ENCODE measurements at regions not wholly inside any gene's neighbourhood (a gene's known extent, or its start where the extent isn't known, plus 50 kb on each side); places are given as distances from the start of the nearest gene placed in this dataset.

DNA sequence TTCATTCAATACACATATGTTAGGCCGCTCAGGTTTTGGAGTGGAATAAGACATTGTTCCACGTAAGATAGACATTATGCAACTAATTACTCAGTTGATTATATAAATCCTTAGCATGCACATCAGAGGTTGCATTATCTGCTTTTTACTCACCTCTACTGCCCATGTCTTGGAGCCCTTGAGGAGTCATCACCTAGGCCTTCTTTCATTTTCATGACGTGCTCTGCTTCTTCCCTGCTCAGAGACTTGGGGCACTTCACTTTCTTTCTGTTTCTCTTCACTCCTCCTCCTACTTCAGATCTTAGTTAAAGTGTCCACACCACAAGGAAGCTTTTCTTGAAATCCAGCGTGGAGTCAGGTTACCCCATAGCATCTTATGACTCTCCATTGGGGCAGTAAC, 241.1 kb downstream of the TLR4 start:
- no peak for DNase-seq

DNA sequence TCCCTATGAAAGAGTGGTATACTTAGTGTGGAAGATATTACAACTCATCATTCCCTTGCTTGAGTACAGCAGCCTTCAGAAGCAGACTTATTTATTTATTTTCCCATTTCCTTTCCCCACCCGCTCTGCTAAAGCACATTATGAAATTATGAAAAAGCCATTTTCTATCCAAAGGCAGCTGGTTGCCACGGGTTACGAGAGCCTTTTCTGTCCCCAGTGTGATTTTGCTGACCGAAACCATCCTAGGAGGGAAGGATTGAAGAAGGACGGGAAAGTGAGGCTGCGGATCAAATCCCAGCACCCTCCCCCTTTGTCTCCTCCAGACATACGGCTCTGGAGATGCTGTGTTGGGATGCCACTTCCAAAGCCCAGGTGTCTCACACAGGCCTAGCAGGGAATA, 246.9 kb downstream of the TLR4 start:
- no peak for DNase-seq

DNA sequence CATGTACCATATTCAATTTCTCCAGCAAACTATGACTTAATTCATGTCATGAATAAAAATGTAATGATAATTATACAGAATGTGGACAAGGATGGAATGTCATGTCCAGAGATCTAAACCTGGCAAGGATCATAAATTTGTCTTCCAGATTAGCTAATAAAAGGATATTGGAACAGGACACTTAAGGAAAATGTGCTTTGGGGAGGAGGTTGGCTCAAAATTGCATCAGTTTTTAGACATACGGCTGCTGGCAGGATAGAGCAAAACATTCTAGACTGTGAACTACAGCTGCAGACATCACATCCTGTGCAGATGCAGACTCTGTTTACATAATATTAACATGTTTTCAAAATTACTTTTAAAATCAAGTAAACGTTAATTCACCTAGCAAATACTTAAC, 248.4 kb downstream of the TLR4 start:
- no peak for DNase-seq

DNA sequence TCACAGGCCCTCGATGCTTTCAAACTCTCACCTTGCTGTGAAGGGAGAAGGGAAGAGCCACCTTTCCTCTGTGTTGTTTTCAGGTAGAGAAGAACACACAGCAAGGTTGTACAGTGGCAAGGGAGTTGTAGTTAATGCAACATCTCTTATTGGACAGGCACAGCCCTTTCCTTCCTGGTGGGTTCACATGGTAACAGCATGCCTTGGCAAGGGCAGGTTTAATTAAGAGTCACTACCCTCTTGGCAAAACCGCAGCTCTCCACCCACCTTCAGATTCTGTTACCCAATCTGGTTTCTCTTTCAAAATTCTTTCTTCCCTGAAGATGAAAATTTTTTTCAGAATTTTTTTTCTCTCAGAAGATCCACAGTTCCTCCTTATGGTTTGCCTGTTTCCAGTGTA, 253.1 kb downstream of the TLR4 start:
- DNase-seq = no peak

DNA sequence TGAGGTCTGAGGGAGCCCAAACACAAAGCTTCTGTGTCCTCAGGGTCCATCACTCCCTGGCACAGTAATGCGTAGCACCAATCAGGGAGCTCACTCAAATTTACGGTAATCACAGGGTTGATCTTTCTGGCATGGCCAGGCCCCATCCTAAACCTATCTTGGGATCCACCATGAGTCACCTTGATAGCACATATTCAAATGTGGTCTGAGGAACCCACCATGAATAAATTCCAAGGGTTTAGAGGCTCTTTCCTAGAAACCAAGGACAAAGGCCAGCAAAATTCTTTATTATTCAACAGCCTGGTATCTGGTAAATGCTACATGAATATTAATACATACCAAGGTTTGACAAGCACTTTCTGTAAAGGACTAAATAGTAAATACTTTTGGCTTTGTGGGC, 254.5 kb downstream of the TLR4 start:
- DNase-seq = no peak

DNA sequence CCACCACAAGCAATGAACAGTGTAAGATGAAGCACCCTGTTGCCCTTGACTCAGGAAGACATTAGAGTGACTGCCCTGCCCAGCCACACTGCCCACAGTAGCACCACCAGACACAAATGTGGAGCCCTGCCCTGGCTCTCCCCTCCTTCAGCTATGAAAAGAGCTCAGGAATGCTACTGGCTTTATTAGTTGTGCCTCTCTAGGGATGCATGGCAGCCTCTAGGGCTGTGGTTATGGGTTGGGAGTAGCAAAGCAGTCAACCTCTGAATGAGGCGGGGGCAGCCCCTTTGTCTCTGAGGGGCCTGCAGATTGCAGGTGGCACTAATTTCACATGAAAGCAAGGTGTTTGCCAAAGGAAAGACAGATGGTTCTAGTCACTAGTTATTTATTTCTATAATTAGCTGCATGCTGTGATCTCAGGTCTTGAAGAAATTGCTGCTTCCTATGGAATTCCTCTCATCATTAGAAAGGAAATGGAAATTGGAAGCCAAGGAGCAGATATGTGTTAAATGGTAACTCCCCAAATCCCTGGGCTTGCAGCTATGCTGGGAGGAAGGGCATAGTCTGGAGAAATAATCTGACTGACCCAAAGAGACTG, 259.4 kb downstream of the TLR4 start:
- no peak for DNase-seq

DNA sequence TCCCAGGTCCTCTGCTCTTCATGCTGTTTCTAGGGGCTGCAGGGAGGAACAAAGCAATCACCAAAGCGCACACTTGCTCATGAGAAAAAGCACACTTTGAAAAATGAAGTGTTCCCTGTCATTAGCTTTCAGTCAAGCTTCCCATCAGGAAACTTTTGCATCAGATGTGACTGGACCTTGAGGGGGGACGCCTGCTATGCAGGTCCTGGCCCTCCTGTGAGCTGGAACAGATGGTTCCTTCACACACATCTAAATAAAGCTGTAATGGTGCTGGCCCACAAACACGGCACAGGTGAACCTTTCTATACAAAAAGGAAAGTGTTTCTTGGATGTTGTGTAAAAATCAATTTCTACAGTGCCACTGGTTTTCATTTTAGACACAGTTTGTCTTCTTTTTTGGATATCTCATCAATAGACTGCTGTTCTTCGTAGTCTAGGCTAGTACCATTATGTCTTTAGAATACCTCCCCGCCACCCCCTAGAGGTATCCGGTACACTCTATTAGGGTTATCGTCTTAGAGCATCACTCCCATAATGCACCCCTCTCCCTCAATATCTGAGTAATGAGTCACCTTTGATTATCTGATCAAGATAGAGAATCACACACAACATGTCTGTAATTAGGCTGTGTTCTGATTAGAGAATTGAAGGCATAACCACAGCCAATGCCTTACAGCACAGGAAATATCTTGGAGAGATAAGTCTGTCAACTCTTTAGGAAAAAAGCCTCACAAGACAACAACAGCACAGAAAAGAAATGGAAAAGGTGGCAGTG, 266.3 kb downstream of the TLR4 start:
- DNase-seq = no peak

DNA sequence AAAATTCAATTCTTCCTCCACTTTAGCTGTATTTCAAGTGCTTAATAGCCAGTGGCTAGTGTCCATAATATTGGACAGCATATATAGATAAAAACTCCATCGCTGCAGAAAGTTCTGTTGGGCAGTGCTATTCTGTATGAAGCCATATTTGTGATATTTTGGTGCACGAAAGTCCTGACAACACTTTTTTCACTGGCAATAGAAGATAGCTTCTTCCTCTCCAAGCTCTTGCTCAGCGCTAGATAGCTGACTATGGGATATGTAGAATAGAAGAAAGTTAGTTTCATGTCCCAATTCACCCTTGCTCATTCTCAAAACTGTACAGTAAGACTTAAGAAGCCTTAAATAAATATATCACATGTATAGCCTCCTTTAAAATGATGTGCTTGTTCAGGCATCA, 269.9 kb downstream of the TLR4 start:
- no peak for DNase-seq

DNA sequence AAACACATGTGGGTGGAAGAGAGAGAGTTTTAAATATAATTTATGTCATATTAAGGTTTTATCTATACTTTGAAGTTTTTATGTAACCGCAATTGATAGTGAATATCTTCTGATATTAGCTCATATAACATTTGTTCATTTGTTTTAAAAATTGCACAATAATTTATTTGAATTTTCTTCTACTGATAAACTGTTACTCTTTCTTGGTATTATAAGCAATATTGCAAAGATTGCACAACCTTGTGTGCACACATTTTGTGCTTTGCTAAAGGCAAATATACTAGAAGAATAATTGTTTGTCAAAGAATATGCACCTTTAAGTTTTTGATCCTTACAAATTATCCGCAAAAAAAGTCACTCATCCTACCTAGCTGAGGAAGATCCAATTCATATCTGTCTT, 275.7 kb downstream of the TLR4 start:
- DNase-seq = no peak

DNA sequence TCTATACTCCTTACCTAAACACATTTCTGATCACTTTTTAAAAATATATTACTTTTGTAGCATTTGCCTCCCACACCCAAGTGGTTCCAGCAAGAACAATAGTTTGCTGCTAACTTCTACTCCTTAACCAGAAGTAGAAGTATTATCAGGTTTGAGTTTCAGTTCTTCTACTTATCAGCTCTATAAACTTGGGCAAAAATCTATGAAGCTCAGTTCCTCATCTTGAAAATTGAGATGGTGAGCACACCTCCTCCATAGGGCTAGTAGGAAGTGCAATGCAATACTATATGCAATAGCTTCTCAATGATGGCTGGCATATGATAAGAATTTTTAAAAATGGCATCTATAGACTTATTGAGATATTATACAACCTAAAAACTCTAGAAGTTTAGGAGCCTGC, 283.7 kb downstream of the TLR4 start:
- no peak for DNase-seq

DNA sequence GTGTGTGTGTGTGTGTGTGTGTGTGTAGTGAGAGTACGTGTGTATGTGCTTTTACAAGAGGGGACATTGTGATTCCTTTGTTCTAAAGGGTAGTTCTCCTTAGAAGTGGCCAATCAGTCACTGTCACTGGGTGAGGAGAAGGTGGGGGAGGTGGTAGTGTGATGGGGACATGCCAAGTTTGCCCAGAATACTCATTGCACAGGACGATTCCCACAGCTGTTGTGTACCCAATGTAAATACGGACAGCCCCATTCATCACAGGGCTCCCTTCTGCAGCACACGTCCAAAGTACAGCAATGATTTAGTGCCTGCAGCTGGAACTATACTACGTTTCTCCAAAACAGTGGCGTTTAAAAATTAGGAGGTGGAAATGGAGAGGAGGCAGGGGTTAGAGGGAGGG, 287.8 kb downstream of the TLR4 start:
- no peak for DNase-seq

DNA sequence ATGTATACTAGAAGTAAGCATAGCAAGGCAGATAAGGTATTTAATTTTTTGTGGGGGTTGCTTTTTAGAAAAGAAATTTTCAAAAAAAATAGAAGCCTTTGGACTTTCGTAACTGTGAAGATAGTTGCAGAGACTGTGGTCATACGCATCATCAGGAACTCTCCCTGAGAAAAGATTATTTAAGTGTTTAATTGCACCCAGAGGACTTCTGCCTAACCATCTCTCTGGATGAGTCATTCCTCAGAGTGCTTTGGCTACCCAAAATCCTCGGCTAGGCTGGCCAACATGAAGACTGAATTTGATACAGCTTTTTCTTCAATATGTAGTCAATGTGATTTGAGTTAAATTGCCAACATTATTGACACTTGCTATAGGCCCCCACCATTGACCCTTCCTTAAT, 296.4 kb downstream of the TLR4 start:
- DNase-seq = no peak

DNA sequence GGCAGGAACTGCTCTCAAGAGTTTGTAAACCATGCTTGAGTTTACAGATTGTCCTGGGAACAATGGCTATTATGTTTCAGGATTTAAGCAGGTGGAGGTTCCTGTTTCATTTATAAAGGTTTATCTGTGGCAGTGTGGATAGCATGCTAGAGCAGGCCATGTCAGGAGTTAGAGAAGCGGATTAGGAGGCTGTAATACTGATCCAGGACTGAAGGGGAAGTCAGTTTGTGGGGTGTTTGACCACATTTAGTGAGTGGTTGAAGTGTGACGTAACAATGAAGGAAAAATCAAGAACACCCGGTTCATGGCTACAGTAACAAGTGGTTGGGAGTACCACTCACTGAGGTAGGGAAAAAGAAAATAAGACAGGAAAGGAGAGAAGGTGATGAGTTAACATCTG, 299.0 kb downstream of the TLR4 start:
- DNase-seq = no peak

DNA sequence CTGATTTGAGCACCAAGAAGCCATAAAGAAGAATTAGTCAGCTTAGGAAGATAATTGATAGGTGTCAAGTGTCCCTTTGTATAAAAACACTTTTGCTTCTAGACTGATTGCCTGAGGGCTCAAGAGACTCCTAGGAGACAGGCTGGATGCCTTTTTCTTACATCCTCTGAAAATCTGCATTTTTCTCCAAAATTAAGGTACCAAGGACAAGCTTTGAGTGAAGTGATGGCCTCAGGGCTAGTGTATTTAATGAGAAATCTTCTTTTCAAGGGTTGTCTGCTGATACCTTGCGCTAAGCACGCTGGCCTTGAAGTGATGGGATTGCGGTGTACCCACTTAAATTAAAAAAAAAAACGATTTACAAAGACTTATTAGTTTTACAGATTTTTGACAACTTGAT, 304.0 kb downstream of the TLR4 start:
- no peak for DNase-seq

DNA sequence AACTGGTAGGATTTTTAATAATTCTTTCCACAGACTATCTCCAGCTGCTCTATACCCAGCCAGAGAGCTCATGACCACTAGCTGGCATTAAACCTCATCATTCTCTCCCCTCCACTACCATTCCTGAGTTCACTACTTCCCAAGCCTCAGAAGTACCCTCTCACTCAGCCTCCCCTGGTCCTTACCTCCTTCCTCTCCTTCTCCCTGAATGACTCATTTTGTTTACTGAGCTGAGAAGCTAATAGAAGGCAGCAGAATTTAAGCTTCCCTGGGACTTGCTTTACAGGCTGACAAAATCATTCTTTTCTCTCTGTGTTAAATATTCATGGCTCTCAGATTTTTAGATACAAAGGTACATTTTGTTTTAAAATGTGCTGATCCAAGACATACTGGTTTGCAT, 305.4 kb downstream of the TLR4 start:
- no peak for DNase-seq

DNA sequence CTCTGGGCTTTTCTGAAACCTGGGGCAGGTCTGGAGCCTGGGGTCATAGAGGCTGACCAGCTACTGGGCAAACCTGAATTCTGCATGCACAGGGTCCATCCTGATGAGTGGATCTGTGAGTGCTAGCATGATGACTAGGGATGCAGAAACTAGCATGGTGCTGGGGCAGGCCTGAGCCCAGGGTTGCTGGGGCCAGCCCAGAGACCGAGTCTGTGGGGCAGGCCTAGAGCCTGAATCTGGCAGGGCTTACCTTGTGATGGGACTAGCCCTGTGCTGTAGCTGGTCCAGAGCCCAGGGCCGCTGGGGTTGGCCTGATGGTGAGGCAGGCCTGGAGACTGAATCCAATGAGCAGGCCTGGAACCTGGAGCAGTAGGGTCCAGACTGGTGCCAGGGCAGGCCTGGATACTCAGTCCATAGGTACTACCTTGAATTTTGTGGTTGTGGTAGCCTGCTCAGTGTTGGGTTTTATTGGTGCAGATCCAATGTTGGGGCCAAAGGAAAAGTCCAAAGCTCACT, 313.5 kb downstream of the TLR4 start:
- DNase-seq = no peak

DNA sequence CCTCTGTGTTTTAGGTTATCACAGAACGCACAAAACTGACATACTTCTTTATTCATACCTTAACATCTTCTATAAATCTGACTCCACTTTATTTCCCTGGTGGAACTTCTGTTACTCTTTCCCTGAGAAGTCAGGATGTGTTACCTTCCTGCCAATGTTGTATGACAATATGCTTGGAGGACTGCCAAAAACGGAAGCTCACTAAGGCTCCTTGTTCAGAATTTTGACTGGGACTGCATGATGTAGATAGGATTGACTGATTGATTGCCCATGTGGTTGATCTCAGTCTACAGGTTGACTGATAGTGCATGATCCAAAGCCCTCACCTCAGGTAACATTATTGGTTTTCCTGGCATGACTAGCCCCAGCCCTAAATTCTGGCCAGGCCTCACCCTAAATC, 319.4 kb downstream of the TLR4 start:
- no peak for DNase-seq

DNA sequence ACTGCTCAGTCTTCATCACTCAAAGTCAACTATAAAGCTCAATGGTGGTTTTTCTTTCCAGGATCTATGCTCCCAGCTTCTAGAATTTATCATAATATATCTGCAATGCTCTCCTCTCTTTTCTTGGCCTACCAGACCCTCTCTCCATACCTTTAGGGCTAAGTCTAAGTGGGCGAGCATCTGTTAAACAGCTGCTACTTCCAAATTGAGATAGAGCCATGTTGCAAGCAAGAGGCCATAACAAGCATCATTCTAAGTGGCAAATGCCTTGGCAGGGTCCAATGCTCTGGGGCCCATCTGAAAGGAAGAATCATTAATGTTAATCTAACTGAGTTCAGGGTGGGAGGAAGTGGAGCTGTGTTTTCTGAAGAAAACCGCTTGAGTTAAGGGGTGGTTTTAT, 324.0 kb downstream of the TLR4 start:
- DNase-seq = no peak

DNA sequence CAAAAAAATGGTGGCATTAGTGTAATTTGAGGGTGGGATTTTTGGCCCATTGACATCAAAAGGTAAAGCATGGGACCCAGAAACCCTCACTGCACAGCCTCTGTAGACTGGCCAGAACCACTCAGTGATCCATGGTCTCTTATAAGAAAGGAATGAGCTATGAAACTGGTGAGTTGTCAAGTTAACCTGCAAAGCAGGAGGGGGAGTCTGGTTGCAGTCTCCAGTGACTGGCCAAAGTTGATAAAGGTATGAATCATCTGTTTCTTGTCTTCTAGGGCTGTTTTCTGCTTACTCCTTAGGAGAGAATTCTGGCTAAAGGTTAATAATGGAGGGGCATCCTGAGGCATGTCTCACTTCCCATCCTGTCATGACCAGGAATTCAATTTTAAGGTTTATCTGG, 325.2 kb downstream of the TLR4 start:
- DNase-seq = no peak

DNA sequence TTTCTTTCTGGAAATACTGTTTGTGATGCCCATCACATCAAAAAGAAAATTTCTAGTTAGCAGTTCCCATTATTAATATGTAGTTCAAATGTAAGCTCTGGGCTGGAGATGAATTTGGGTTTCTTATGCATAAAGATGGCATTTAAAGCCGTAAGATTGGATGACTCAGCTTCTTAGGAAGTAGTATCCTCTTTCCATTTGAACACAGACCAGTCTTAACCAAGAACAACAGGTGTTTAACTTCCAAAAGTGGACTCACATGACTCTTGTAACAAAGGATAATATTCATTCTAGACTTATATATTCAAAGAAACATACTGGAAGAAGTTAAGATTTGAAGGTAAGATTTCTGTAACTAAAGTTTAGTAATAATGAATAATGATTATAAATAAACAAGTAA, 330.5 kb downstream of the TLR4 start:
- DNase-seq = no peak

DNA sequence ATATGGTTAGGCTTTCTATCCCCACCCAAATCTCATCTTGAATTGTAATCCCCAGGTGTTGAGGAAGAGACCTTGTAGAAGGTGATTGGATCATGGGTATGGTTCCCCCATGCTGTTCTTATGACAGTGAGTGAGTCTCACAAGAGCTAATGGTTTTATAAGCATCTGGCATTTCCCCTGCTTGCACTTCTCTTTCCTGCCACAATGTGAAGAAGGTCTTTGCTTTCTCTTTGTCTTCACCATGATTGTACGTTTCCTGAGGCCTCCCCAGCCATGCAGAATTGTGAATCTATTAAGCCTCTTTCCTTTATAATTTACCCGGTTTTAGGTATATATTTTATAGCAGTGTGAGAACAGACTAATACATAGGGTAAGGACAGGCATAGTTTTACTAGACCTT, 334.5 kb downstream of the TLR4 start:
- no peak for DNase-seq

DNA sequence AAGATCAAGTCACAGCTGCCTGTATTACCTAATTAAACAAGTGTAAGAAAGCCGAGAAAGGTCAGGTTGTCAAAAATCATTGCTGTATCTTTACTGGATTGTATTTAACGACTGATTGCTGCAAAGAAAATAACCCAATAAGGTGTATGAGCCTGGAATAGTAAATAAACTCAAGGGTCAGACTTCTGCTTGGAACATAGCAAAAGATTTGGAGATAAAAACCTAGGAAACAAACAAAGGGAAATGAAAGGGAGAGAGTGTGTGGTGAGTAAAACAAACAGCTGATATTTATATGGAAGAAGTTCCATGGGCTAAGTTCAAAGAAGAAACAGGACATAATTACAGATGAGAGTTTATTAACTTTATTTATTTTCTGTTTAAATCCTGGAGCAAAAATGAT, 354.0 kb downstream of the TLR4 start:
- DNase-seq = no peak

DNA sequence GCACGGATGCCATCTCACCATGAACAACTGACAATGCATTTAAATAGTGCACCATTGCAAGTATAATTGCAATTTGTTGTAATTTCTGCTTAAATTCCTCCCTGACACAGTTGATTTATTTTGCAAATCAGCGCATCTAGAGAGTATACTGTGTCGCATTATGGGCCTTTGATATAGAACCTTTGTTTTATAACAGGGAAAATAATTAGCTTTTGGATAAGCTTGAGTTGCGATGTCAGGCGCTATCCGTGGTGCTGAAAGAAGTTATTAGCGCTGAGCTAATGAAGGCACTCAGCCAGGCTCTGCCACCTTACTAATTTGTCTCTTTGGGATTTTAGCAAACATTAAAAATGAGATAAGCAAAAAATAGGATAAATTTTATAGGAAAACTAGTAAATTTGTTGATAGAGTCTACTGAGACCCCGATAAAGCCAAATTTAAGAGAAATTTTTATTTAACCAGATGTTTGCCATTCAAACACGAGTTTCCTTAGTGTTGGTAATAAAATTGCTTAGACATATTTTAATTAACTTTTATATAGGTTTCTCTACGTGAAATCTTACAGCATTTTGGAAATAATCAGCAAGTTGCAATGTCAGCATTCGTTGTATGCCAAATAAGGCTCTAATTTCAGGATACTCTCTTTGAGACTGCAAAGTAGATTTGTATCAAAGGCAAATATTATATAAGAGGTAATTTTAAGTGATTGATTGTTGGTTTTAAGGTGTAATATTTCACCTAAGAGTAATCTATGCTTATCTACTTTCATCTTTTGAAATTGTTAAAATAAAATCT, 355.5 kb downstream of the TLR4 start:
- peak; percentile 11 for DNase-seq

DNA sequence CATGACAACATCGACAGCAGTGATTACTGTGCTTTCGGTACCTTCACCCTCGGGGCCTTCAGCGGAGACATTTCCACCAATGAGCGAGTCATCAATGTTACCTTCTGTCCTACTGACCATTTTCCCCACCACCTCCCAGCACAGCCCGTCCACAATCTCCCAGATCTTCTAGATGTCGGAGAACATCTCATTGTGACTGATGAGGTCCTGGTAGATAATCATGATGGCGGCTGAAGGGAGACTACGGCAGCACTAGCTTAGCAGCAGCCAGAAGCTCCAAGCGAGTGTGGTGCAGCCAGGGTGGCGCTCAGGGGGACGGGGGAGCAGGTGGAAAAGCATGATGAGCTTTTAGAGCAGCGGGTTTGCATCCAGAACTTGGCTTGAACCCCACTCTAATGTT, 379.0 kb downstream of the TLR4 start:
- DNase-seq = no peak

All from activated CD4-positive, alpha-beta T cell treated with anti-CD3 and anti-CD28 coated beads, Interleukin-2, Interleukin-6, amounts not matched to agents 100 ng/mL and 50 ng/mL, durations not matched to agents 16 hours and 8 hours (primary cell).